ENCODE measurements at regions not wholly inside any gene's neighbourhood (a gene's known extent, or its start where the extent isn't known, plus 50 kb on each side); places are given as distances from the start of the nearest gene placed in this dataset.
"Not testable (repeated sequence)": the region's sequence is repeated elsewhere in the genome, so short reads cannot be mapped to it uniquely, and the experiment has no call there.

- not testable (repeated sequence) for TF ChIP-seq CTCF (IDR thresholded peaks at IDR 0.05; ENCODE audit: low read length); EZH2 (optimal IDR thresholded peaks at IDR 0.05; ENCODE audit: low read depth, low read length); EZH2phosphoT487 (IDR thresholded peaks at IDR 0.05; ENCODE audit: low read length)
These were observed 280.2 kb upstream of the PLGLB1 start for GRCh38 chr2:87301871-87302270.

All from MM.1S (cell line).